NCI-H2171 (cell line): ENCODE measurements at regions not wholly inside any gene's neighbourhood (a gene's known extent, or its start where the extent isn't known, plus 50 kb on each side); places are given as distances from the start of the nearest gene placed in this dataset.
"Not testable (repeated sequence)": the region's sequence is repeated elsewhere in the genome, so short reads cannot be mapped to it uniquely, and the experiment has no call there.

Experiments used
- DNase-seq: peaks from one replicate; lab custom pipeline; 2025; lab: John Stamatoyannopoulos, UW

DNA sequence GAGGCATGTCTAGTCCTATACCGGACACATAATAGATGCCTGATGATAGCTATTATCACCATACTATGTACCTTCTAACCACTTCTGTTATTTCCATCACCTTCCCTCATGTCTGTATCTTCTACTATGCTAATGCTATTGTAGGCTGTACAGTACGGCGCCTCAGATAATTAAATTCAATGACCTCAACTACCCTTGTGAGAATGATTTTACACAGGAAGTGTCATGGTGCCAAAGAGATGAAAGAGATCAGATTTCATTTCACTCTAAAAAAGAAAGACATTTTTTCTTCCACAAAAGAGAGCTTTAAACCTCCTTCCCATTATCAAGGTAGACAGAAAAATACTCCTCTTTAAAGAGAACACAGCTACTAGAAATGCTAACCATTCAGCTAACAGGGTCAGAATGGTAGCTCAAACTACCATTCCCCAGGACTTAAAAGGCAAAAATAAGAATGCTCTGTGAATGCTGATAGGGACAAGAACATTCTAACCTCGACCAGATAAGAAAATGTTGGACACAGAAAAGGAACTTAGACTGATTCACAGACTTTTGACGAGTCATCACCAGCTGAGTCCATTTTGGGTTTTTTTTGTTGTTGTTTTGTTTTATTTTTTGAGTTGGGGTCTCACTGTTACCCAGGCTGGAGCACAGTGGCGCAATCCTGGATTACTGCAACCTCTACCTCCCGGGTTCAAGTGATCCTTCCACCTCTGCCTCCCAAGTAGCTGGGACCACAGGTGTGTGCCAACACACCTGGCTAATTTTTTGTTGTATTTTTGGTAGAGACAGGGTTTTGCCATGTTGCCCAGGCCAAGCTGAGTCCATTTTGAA lies 99.2 kb upstream of the RAPGEF2 start:
- no peak for DNase-seq

DNA sequence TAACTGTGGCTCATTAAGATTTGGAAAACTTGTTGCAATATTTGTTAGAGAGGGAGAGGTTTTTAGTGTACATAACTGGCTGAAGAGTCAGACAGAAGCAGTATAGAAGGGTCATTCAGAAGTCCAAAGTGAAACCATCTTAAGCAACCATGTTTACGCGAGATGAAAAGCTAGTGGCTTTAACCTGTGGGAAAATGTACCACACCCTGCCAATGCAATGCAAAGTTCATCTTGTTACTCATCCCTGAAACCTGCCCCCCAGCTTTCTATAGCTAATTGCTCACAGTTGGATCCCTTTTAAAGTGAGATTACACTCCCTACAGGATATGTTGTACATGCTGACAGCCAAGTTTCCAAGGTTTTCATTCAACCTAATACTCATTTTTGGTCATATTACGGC lies 96.7 kb upstream of the RAPGEF2 start:
- no peak for DNase-seq

DNA sequence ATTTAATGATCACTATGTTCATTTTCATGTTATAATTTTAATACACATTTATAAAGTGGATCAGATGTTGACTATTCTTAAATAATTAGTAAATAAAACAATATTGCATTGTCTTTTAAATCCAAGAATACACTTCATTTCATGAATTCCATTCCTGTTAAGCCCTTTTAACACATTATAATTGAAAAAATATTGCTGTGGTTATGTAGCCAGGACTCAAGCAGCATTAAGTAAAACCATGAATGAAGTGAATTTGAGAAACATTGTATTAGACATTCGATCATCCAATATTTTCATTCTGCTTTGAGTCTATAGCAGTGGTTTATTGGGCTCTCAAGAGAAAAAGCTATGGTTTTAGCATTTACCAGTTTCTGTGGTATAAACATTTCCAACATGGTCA lies 94.2 kb upstream of the RAPGEF2 start:
- no peak for DNase-seq

DNA sequence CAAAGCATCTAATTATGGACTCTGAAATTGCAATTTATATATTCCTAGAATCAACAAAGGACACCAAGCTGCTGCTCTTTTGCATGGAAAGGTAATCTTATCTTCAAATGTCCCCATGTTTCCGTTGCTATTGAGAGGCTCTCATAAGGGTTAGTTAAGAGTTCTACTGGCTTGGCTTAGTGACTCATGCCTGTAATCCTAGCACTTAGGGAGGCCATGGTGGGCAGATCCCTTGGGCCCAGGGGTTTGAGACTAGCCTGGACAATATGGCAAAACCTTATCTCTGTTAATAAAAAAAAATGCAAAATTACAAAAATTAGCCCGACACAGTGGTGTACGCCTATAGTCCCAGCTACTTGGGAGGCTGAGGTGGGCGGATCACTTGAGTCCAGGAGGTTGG lies 93.4 kb upstream of the RAPGEF2 start:
- DNase-seq, result no peak

DNA sequence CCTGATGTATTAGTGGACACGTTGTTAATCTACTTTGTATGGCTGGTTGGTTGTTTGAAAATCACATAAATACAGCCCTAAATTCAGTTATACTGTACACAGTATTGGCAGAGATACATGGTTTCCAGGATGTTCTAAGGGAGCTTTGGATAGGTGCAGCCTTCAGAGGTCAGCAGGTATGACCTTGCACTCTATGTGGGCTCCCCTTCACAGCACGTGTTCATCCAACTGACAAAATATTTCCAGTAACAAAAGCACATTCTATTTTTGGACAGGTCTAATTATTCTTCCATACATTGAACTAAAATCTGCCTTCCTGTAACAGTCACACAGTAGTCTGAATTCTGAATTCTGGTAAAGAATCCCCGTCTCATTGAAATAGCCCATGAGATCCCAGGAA lies 92.8 kb upstream of the RAPGEF2 start:
- DNase-seq, result no peak

DNA sequence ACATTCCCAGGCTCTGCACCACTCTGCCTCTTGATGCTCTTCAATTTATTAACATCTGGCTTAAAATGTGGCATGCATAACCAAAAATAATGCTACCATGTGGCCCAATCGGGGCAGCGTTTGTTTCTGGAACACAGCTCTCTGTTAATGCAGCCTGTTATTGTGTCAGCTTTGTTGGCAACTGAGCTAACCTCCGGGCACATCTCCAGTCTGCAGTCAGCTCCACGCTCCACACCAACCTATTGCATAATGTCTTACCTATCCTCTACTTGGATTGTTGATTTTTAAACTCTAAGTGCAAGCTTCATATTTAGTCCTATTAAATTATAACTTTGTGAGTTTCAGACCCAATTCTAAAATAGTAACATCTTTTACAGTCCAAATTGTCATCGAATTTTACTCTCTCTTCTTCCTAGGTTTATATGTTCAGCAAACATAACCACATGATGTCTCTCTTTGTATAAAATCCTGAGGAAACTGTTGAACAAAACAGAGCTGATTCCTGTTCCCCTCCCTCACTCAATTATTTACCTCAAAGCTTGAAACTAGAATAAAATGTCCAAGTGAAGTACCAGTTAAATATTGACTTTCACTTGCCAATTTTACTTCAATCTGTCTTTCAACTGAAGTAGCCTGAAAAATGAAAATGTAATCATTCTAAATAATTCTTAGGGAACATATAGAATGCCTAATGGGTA lies 92.2 kb upstream of the RAPGEF2 start:
- DNase-seq, result no peak

DNA sequence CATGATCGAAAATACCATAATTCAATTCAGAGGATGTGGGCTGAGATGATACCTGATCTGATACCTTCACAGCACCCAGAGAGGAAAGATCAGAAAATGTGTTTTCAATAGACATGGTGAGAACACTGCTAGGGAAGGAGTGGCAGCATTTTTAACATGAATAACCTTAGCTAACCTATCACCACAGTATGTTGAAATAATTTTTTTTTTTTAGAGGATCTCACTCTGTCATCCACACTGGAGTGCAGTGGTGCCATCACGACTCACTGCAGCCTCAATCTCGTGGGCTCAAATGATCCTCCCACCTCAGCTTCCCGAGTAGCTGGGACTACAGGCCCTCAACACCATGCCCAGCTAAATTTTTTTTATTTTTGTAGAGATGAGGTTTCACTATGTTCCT lies 90.5 kb upstream of the RAPGEF2 start:
- no peak for DNase-seq

DNA sequence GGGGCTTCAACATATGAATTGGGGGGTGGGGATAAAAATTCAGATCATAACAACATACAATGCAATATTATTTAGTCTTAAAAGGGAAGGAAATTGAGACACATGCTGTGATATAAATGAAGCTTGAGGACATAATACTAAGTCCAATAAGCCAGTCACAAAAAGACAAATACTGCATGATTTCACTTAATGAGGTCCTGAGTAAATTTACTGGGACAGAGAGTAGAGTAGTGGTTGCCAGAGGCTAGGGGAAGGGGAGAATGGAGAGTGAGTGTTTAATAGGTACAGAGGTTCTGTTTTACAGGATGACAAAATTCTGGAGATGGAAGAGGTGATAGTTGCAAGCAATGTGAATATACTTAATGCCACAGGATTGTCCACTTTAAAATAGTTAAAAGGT lies 89.2 kb upstream of the RAPGEF2 start:
- DNase-seq, result no peak

DNA sequence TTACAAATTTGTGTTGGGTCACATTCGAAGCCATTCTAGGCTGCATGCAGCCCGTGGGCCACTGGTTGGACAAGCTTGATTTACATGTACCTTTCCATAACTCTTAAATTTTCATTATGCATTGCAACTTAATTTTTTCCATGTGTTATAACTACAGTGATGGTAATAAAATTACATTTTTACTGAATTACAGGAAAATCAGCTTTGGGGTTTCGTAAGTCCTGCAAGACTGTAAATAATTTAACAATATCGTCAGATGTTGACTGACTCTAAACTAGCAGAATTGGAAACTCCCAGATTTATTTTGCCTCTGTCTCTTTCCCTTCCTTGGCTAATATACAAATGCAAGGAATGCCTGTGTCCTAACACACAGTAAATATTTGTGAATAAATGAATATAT lies 88.0 kb upstream of the RAPGEF2 start:
- DNase-seq, result no peak

DNA sequence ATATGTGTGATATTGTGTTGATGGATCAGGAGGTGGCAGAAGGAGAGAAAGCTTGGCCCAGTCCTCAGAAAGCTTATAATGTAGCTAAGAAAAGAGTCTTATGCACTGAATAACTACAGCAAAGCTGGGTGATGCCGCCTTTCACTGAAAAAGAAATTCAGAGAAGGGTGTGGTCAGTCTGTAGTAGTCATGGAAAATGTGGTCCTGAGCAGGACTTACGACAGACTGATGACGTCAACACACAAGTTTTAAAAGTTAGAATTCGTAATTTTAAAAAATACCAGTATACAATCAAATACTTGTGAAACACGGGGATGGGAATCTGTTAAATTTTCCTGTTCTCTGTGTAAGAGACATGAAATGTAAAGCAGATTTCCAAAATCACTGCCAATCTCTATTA lies 87.0 kb upstream of the RAPGEF2 start:
- DNase-seq, result no peak

DNA sequence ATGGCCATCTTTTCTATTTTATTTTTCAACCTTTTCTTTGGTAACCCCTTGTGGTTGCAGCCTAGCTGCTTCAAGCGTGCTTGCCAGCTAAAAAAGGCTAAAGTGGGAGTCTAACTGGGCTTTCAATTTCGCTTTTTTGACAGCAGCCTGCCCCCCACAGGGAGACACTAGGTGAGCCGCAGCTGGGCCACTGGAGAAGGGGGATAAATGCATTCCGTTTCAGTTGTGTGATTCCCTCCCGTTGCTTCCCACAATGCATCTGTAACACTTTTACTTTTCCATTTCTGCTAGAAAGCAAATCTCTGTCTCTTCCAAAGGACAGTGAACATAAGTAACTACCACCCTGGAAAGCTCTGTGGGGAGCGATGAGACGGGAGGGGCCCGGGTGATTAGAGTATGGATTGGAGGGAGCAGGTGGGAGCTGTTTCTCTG lies 86.3 kb upstream of the RAPGEF2 start:
- no peak for DNase-seq

DNA sequence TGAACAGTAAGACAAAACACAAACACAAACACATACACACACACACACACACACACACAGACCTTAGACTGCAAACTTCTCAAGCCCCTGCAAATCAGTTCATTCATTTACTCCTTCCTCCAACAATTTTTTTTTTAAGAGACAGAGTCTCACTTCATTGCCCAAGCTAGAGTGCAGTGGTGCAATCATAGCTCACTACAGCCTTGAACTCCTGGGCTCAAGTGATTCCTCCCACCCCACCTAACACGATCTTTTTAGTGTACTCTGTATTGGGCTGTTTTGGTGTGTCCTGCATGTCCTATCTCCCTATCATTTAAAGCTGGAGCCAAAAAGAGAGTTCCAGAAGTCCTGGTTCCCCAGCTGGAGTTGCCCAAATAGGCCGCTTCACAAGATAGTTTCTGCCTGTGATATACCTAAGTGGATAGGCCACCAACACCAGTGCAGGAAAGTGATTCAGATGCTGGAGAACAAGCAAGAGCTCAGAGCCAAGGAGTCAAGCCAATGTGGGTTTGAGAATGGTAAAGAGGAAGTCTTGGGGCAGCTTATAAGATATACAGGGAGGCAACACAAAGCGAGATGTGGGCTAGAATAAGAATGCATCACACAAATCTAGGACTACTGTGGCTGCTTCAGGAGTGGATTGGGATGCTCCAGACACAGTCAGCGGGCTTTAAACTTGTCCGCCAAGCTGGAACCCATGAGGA lies 85.4 kb upstream of the RAPGEF2 start:
- DNase-seq, result no peak

DNA sequence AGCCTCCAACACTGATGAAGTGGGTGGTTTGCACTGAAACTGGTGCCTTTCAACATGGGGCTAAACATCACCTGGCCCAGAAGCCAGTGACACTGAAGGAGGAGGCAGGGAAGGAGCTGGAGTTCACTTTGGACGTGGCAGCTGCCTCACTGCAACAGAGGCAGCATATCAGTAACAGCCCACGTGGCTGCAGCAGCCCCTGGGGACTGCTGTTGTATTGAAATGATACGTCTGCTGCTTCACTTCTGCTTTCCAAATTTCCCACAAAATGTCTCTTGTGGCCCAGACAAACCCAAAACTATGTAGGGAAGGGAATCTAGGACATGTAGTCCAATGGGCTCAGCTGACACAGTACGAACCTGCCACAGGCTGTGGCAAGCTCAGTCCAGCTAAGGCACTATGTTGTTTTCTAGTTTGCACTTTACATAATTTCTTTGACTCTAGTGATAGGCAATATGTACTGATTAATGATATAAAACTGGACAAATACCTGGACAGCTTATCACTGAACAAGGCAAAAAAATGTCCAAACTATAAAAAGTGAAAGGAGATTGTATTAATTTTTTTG lies 84.7 kb upstream of the RAPGEF2 start:
- peak; percentile 39 for DNase-seq

DNA sequence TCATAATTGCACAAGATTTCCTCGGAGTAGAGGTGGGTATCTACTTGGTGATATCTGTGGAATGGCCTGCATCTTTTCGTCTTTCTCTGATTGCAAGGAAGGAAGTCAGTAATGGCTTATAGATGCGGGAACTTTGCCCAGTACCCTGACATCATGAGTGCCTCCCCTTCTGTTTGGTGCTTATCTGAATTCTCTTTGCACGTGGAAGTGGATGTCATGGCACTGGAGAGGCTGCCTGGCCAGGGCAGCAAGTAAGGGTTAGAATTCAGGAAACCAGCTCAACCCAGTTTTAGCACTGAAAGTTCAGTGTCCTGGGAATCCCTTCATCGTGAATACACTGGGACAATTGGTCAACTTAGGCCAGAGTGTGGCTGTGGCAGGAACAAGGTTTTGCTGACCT lies 83.5 kb upstream of the RAPGEF2 start:
- no peak for DNase-seq

DNA sequence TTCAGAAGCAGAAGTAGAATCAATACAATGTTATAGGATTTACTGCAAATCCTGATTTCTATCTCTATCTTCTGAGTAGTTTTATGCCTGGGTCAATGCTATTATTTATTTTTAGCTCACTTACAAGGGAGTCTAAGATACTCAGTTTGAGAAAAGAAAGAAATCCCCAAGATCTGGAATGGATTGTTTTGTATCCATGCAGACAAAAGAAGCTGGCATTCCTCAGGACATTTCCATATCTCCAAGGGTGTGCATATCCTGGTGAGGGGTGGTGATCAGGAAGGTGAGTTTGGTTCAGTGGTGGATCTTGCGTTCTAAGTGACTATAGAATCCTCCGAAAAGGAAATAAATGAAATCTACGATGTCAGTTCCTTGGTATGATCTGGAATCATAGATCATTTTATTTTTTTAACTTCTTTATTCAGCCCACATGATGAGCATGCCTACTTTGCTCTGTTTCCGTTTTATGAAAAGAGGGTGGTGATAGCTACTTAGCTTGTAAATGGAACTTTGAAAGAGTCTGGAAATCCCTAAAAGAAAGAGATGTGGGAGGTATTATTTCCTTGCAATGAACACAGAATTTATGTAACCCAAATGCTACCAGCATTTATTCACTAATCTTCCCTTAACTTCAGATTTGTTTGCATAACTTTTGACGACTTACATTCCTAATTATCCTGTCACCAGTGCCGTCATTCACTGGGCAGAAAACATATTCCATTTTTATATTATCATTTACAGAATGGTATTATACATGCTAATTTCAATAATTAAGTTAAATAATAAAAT lies 81.1 kb upstream of the RAPGEF2 start:
- DNase-seq, result no peak

DNA sequence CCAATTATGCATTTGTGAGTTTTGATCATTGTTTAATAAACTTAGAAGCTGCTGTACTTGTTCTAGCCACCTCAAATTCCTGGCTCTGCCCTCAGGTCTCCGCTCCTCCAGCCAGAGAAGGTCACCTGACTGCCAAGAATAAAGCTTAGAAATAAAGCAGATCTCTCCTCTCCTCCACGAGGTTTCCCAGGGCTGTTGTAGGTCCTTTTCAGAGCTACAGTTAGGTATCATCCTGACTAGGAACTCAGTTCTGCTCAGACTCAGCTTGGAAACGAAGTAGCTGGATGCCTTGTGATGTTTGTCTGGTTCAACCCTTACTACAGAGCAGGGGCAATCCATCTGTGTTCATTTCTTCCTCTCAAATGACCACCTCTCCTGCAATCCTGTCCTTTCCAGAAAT lies 79.1 kb upstream of the RAPGEF2 start:
- DNase-seq, result no peak

DNA sequence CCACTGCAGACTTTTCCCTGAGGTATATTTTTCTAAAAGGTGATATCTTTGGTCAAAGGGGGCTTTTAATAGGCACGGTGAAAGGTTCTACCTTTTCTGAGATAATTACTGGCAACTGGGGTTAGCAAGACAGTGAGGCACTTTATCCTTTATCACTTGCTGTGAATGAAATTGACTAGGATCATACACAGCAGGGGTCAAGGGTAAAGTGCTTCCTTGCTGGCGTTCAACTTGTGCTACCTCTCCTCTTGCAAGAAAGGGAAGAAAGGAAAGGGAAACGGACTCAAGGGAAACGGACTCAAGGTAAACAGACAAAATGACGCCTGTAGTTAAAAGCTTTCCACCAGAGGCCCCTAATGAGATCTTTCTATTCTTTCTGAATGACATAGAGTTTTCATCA lies 78.6 kb upstream of the RAPGEF2 start:
- DNase-seq, result no peak

DNA sequence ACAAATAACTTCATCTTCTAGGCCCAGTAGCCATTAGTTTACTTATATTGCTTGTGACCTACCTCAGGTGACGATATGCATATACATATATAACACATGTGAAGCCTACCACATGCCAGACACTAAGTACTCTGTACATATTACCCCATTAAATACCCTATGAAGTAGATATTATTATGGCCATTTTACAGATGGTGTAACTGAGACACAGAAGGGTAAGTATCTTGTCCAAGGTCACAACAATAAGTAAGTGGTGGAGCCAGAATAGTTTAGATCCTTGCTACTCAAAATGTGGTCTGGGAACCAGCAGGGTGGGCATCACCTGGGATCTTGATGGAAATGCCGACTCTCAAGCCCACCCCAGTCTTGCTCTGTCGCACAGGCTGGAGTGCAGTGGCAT lies 78.1 kb upstream of the RAPGEF2 start:
- DNase-seq, result no peak

DNA sequence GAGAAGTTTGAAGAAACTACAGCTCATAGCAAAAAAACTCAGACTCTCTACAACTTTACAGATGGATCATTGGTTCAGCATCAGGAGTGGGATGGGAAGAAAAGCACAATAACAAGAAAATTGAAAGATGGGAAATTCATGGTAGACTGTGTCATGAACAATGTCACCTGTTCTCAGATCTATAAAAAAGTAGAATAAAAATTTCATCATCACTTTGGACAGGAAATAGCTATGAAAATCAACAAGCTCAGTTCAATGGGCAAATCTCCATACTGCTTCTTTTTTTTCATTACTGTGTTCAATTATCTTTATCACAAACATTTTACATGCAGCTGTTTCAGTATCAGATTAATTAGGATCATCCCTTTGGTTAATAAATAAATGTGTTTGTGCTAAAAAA lies 76.5 kb upstream of the RAPGEF2 start:
- DNase-seq, result no peak

DNA sequence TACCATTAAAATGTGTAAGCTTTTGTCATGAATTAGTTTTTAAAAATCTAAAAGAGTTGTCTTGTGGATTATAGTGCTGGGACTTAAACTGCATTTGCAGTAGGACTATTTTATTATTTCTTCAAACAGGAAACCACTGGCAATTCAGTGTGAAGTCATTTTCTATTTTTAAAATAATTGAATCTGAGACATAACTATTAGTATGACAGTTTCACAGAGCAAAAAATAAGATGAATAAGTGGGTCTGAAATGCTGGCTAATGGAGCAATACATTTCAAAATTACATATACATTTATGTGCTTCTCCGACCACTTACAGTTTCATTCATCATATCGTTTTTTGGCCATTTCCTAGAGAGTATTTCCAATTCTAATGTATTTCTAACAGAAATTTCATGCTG lies 75.3 kb upstream of the RAPGEF2 start:
- no peak for DNase-seq

DNA sequence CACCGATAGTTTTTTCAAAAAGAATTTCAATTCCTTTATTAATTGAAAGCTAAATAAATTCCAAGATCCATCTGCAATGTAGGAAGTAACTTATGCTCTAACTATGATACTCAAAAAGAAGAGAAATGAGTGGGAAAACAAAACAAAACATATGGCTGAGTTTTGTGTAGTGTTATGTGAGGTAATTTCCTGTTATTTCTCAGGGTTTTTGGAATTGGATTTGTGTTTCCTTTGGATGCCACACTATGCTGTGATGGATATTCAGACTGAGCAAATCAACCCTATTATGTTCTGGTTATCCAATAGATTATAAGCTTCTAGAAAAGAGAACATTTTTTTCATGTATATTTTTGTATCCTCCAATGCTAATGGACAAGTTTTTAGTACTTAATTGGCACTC lies 73.4 kb upstream of the RAPGEF2 start:
- no peak for DNase-seq

DNA sequence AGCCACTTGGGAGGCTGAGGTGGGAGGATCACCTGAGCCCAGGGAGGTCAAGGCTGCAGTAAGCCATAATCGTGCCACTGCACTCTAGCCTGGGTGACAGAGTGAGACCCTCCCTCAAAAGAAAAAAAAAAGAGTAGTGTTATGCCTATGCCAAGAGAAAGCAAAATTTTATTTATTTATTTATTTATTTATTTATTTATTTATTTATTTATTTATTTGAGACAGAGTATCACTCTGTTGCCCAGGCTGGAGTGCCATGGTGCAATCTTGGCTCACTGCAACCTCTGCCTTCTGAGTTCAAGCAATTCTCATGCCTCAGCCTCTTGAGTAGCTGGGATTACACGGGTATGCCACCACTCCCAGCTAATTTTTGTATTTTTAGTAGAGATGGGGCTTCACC lies 72.6 kb upstream of the RAPGEF2 start:
- DNase-seq, result not testable (repeated sequence)
